Fibroblast of lung (primary cell): ENCODE measurements at regions not wholly inside any gene's neighbourhood (a gene's known extent, or its start where the extent isn't known, plus 50 kb on each side); places are given as distances from the start of the nearest gene placed in this dataset.

Experiments used
- DNase-seq, 2 donors: peaks; one replicate each; pipeline versions ENCODE4 v3.0.0 to v3.0.0-alpha.2; 2010; ENCODE audit warnings: low read depth in 2 of 2
- H2AFZ ChIP-seq: 2 replicates; pipeline ENCODE4 v1.5.1; 2012; ENCODE audit warnings: low read length, control low read depth, inconsistent platforms
- H3K27ac ChIP-seq: 2 replicates; pipeline ENCODE4 v1.5.1; 2011; ENCODE audit warnings: low read length, control low read depth; ENCODE audit not compliant: insufficient read depth
- H3K27me3 ChIP-seq: 2 replicates; pipeline ENCODE4 v1.5.1; 2011; ENCODE audit warnings: mild to moderate bottlenecking, low read length; ENCODE audit not compliant: control insufficient read depth, insufficient read depth
- H3K36me3 ChIP-seq: 2 replicates; pipeline ENCODE4 v1.5.1; 2011; ENCODE audit warnings: low read length; ENCODE audit not compliant: control insufficient read depth, insufficient read depth
- H3K4me1 ChIP-seq: 2 replicates; pipeline ENCODE4 v1.5.1; 2011; ENCODE audit warnings: low read length; ENCODE audit not compliant: control insufficient read depth, insufficient read depth; ENCODE audit errors: extremely low read depth
- H3K4me2 ChIP-seq: 2 replicates; pipeline ENCODE4 v1.5.1; 2011; ENCODE audit warnings: low read length, control low read depth; ENCODE audit not compliant: insufficient read depth; ENCODE audit errors: extremely low read depth
- H3K4me3 ChIP-seq, 4 experiments: fragments of 200-600 bp in 1 of 4; sonication (generic) in 1 of 4; replicated peaks in 1 of 4; 2 replicates each; pipeline ENCODE4 v1.5.1; 2011 to 2016; ENCODE audit warnings: low read length in 4 of 4, low read depth in 3 of 4, mild to moderate bottlenecking in 3 of 4, control low read depth in 2 of 4, inconsistent platforms in 1 of 4, mixed read lengths in 1 of 4; ENCODE audit not compliant: insufficient read depth in 1 of 4; ENCODE audit errors: control extremely low read depth in 1 of 4
- H3K79me2 ChIP-seq: 2 replicates; pipeline ENCODE4 v1.5.1; 2012; ENCODE audit warnings: mild to moderate bottlenecking, low read length, inconsistent platforms; ENCODE audit not compliant: control insufficient read depth, insufficient read depth
- H3K9ac ChIP-seq: 2 replicates; pipeline ENCODE4 v1.5.1; 2011; ENCODE audit warnings: mild to moderate bottlenecking, low read length, control low read depth; ENCODE audit not compliant: insufficient read depth
- H3K9me3 ChIP-seq: 2 replicates; pipeline ENCODE4 v1.5.1; 2012; ENCODE audit warnings: low read depth, low read length; ENCODE audit not compliant: control insufficient read depth, insufficient read depth
- H4K20me1 ChIP-seq: 2 replicates; pipeline ENCODE4 v1.5.1; 2011; ENCODE audit warnings: low read length; ENCODE audit not compliant: control insufficient read depth, insufficient read depth; ENCODE audit errors: extremely low read depth
- EZH2 ChIP-seq: IDR thresholded peaks from 2 replicates; pipeline ENCODE4 v1.5.1; 2012; ENCODE audit warnings: low read length, control low read depth, mild to moderate bottlenecking; ENCODE audit errors: missing control alignments
- TF ChIP-seq, protein P1 (sequence below), 2 donors: IDR thresholded peaks in 1 of 2; conservative IDR thresholded peaks in 1 of 2; 1 replicate in 1 of 2; 2 replicates in 1 of 2; pipeline ENCODE4 v1.5.1; 2011 to 2012; ENCODE audit warnings: low read length in 2 of 2, control low read depth in 1 of 2, inconsistent platforms in 1 of 2, low read depth in 1 of 2, mild to moderate bottlenecking in 1 of 2

- Histone ChIP-seq H3K4me3 (no peak overlapping the region), H3K9ac (no peak overlapping the region), H4K20me1 (no peaks in the 10 kb centered on the region), H3K4me1 (no peaks in the 10 kb centered on the region), H2AFZ (no peak overlapping the region), H3K27ac (no peak overlapping the region), H3K4me2 (no peak overlapping the region), H3K9me3 (no peaks in the 10 kb centered on the region), H3K79me2 (no peaks in the 10 kb centered on the region), H3K27me3 (no peaks in the 10 kb centered on the region), H3K36me3 (no peaks in the 10 kb centered on the region)
- no peak for TF ChIP-seq EZH2
- TF ChIP-seq, protein P1, sequence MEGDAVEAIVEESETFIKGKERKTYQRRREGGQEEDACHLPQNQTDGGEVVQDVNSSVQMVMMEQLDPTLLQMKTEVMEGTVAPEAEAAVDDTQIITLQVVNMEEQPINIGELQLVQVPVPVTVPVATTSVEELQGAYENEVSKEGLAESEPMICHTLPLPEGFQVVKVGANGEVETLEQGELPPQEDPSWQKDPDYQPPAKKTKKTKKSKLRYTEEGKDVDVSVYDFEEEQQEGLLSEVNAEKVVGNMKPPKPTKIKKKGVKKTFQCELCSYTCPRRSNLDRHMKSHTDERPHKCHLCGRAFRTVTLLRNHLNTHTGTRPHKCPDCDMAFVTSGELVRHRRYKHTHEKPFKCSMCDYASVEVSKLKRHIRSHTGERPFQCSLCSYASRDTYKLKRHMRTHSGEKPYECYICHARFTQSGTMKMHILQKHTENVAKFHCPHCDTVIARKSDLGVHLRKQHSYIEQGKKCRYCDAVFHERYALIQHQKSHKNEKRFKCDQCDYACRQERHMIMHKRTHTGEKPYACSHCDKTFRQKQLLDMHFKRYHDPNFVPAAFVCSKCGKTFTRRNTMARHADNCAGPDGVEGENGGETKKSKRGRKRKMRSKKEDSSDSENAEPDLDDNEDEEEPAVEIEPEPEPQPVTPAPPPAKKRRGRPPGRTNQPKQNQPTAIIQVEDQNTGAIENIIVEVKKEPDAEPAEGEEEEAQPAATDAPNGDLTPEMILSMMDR (conservative IDR thresholded peaks at IDR 0.05 in 1 of 2, IDR thresholded peaks at IDR 0.05 in 1 of 2; ENCODE audit: low read depth in 1 of 2, low read length in 2 of 2), result no peak
- DNase-seq, result no peak
Measured at GRCh38 chr2:4454907-4455306, 751.5 kb downstream of the DCDC2C start.

GRCh38 chr2:4455486-4456155 lies 752.2 kb downstream of the DCDC2C start:
- TF ChIP-seq EZH2, result no peak
- TF ChIP-seq, protein P1 (conservative IDR thresholded peaks at IDR 0.05 in 1 of 2, IDR thresholded peaks at IDR 0.05 in 1 of 2; ENCODE audit: low read depth in 1 of 2, low read length in 2 of 2), result no peak
- DNase-seq, result no peak
- no peaks in the 10 kb centered on the region for H3K36me3 ChIP-seq
- no peak overlapping the region for H3K27ac ChIP-seq
- H3K9me3 ChIP-seq, result no peaks in the 10 kb centered on the region
- H3K4me2 ChIP-seq, result no peak overlapping the region
- no peak overlapping the region for H3K4me3 ChIP-seq
- H3K27me3 ChIP-seq, result no peaks in the 10 kb centered on the region
- H3K9ac ChIP-seq, result no peak overlapping the region
- H3K4me1 ChIP-seq, result no peaks in the 10 kb centered on the region
- H2AFZ ChIP-seq, result no peak overlapping the region
- no peaks in the 10 kb centered on the region for H4K20me1 ChIP-seq
- H3K79me2 ChIP-seq, result no peaks in the 10 kb centered on the region

- H3K36me3 ChIP-seq, result no peaks in the 10 kb centered on the region
- H3K4me1 ChIP-seq, result no peaks in the 10 kb centered on the region
- no peaks in the 10 kb centered on the region for H3K79me2 ChIP-seq
- no peak overlapping the region for H3K9ac ChIP-seq
- H3K27me3 ChIP-seq, result no peaks in the 10 kb centered on the region
- H3K4me2 ChIP-seq, result no peak overlapping the region
- no peaks in the 10 kb centered on the region for H3K9me3 ChIP-seq
- no peak overlapping the region for H3K27ac ChIP-seq
- no peaks in the 10 kb centered on the region for H4K20me1 ChIP-seq
- no peak for DNase-seq
- no peak for TF ChIP-seq EZH2
- TF ChIP-seq, protein P1 (conservative IDR thresholded peaks at IDR 0.05 in 1 of 2, IDR thresholded peaks at IDR 0.05 in 1 of 2; ENCODE audit: low read depth in 1 of 2, low read length in 2 of 2), result no peak
- no peak overlapping the region for H2AFZ ChIP-seq
- no peak overlapping the region for H3K4me3 ChIP-seq
Measured at GRCh38 chr2:4464634-4465266, 761.4 kb downstream of the DCDC2C start.
